NCI-H510A treated with DMSO at 0.1 percent for 48 hours (cell line): ENCODE measurements at regions not wholly inside any gene's neighbourhood (a gene's known extent, or its start where the extent isn't known, plus 50 kb on each side); places are given as distances from the start of the nearest gene placed in this dataset.

Experiments used
- DNase-seq: peaks from one replicate; lab custom pipeline; 2025; lab: John Stamatoyannopoulos, UW

- no peak for DNase-seq
Measured at GRCh38 chr1:222911866-222912265, 97.0 kb downstream of the DISP1 start.

GRCh38 chr1:222912730-222913129, 97.9 kb downstream of the DISP1 start:
- no peak for DNase-seq

GRCh38 chr1:222914861-222915632, 100.2 kb downstream of the DISP1 start:
- no peak for DNase-seq

- no peak for DNase-seq
Measured at GRCh38 chr1:222916100-222916499, 101.3 kb downstream of the DISP1 start.

- DNase-seq: no peak
Measured at GRCh38 chr1:222918801-222919477, 104.1 kb downstream of the DISP1 start.

GRCh38 chr1:222919478-222919865, 104.6 kb downstream of the DISP1 start:
- no peak for DNase-seq

GRCh38 chr1:222920169-222920568, 105.3 kb downstream of the DISP1 start:
- no peak for DNase-seq

- no peak for DNase-seq
Measured at GRCh38 chr1:222921945-222922344, 107.1 kb downstream of the DISP1 start.

GRCh38 chr1:222923506-222923905, 108.7 kb downstream of the DISP1 start:
- no peak for DNase-seq

GRCh38 chr1:222924136-222924706, 109.4 kb downstream of the DISP1 start:
- no peak for DNase-seq

- peak; percentile 81 for DNase-seq
Measured at GRCh38 chr1:222926566-222926965, 111.7 kb downstream of the DISP1 start.

- DNase-seq: peak; percentile 78
Measured at GRCh38 chr1:222927031-222927430, 112.2 kb downstream of the DISP1 start.

- DNase-seq: peak; percentile 91
Measured at GRCh38 chr1:222928212-222928611, 113.4 kb downstream of the DISP1 start.

GRCh38 chr1:222930070-222930469, 115.2 kb downstream of the DISP1 start:
- DNase-seq: no peak

- no peak for DNase-seq
Measured at GRCh38 chr1:222931023-222931422, 116.2 kb downstream of the DISP1 start.

- no peak for DNase-seq
Measured at GRCh38 chr1:222933273-222933672, 118.4 kb downstream of the DISP1 start.

- DNase-seq: no peak
Measured at GRCh38 chr1:222935239-222935900, 120.5 kb downstream of the DISP1 start.

GRCh38 chr1:222936042-222936441, 121.2 kb downstream of the DISP1 start:
- DNase-seq: no peak

GRCh38 chr1:222938986-222939385, 124.1 kb downstream of the DISP1 start:
- no peak for DNase-seq

- DNase-seq: no peak
Measured at GRCh38 chr1:222940095-222940494, 125.3 kb downstream of the DISP1 start.

- DNase-seq: no peak
Measured at GRCh38 chr1:222940906-222941305, 126.1 kb downstream of the DISP1 start.

- DNase-seq: no peak
Measured at GRCh38 chr1:222941425-222941824, 126.6 kb downstream of the DISP1 start.

- no peak for DNase-seq
Measured at GRCh38 chr1:222946436-222946835, 131.6 kb downstream of the DISP1 start.
